Lung (tissue), 11 donors: ENCODE measurements at regions not wholly inside any gene's neighbourhood (a gene's known extent, or its start where the extent isn't known, plus 50 kb on each side); places are given as distances from the start of the nearest gene placed in this dataset.

Source experiments
- ATAC-seq: fragments of 200-7000 bp; cut with Tn5 transposase; one replicate; pipeline ENCODE4 v1.9.1; 2020; ENCODE audit warnings: moderate number of reproducible peaks; ENCODE audit not compliant: insufficient read depth, low FRiP score
- DNase-seq, 3 donors: peaks; one replicate each; pipeline ENCODE4 v3.0.0-alpha.2; 2013 to 2017
- H3K27ac ChIP-seq, 2 donors: one replicate each; pipeline ENCODE4 v1.5.1; 2013; ENCODE audit warnings: mild to moderate bottlenecking in 2 of 2, moderate library complexity in 2 of 2, control low read depth in 1 of 2, inconsistent platforms in 1 of 2, low read depth in 1 of 2, low read length in 1 of 2
- H3K27me3 ChIP-seq, 3 donors: one replicate each; pipeline ENCODE4 v1.5.1; 2013; ENCODE audit warnings: low read length in 2 of 3; ENCODE audit not compliant: control insufficient read depth in 3 of 3, insufficient read depth in 3 of 3
- H3K36me3 ChIP-seq, 4 donors: one replicate each; pipeline ENCODE4 v1.5.1; 2013; ENCODE audit warnings: low read length in 4 of 4, mild to moderate bottlenecking in 1 of 4, moderate library complexity in 1 of 4; ENCODE audit not compliant: control insufficient read depth in 4 of 4, insufficient read depth in 4 of 4
- H3K4me1 ChIP-seq, 5 donors: one replicate each; pipeline ENCODE4 v1.5.1; 2013; ENCODE audit warnings: low read length in 5 of 5, mild to moderate bottlenecking in 2 of 5, moderate library complexity in 1 of 5; ENCODE audit not compliant: control insufficient read depth in 5 of 5, insufficient read depth in 5 of 5
- H3K4me3 ChIP-seq: one replicate; pipeline ENCODE4 v1.5.1; 2013; ENCODE audit warnings: mild to moderate bottlenecking, control low read depth, moderate library complexity
- H3K9ac ChIP-seq, 2 donors: one replicate each; pipeline ENCODE4 v1.5.1; 2013; ENCODE audit warnings: low read length in 2 of 2, control low read depth in 1 of 2; ENCODE audit not compliant: insufficient read depth in 1 of 2
- H3K9me3 ChIP-seq, 4 donors: one replicate each; pipeline ENCODE4 v1.5.1; 2013; ENCODE audit warnings: low read length in 3 of 4, mild to moderate bottlenecking in 1 of 4, moderate library complexity in 1 of 4; ENCODE audit not compliant: control insufficient read depth in 4 of 4, insufficient read depth in 3 of 4
- WGBS, 2 donors: extraction: QIAGEN DNeasy Blood & Tissue Kit; methylation state at CpG; one replicate each; pipeline ENCODE4 v1.1.7; 2013; 5-methylcytosine and 5-hydroxymethylcytosine counted together
- TF ChIP-seq, protein P1 (sequence below): IDR thresholded peaks from 2 replicates; pipeline ENCODE4 v1.5.1; 2012; ENCODE audit warnings: mild to moderate bottlenecking; ENCODE audit errors: control extremely low read depth, extremely low read depth
- donor health status: control.
- donor health status: control.
- donor health status: Bipolar disorder and iron deficiency.
- donor health status: healthy.
- donor health status: DM: yes; HTN: yes; CAD: no.

GRCh38 chr6:169108753-169109152 lies 144.9 kb downstream of the THBS2 start:
- no peak for DNase-seq
- Histone ChIP-seq H3K4me1 (no peaks in the 10 kb centered on the region), H3K4me3 (no peak overlapping the region), H3K9me3 (peaks cover 0 to 3% (median 0%) of the 10 kb centered on the region in 4 donors), H3K36me3 (no peaks in the 10 kb centered on the region), H3K27me3 (no peaks in the 10 kb centered on the region), H3K27ac (no peak overlapping the region), H3K9ac (no peak overlapping the region)
- WGBS, 2 donors = 97% methylated on average over 5 of the region's 5 CpGs
- TF ChIP-seq, protein P1, sequence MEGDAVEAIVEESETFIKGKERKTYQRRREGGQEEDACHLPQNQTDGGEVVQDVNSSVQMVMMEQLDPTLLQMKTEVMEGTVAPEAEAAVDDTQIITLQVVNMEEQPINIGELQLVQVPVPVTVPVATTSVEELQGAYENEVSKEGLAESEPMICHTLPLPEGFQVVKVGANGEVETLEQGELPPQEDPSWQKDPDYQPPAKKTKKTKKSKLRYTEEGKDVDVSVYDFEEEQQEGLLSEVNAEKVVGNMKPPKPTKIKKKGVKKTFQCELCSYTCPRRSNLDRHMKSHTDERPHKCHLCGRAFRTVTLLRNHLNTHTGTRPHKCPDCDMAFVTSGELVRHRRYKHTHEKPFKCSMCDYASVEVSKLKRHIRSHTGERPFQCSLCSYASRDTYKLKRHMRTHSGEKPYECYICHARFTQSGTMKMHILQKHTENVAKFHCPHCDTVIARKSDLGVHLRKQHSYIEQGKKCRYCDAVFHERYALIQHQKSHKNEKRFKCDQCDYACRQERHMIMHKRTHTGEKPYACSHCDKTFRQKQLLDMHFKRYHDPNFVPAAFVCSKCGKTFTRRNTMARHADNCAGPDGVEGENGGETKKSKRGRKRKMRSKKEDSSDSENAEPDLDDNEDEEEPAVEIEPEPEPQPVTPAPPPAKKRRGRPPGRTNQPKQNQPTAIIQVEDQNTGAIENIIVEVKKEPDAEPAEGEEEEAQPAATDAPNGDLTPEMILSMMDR = no peak
- no peak for ATAC-seq

GRCh38 chr6:169106176-169106575 lies 147.5 kb downstream of the THBS2 start:
- ATAC-seq (no peak), DNase-seq (no peak)
- Histone ChIP-seq H3K27me3 (no peaks in the 10 kb centered on the region), H3K36me3 (no peaks in the 10 kb centered on the region), H3K4me1 (no peaks in the 10 kb centered on the region), H3K9ac (no peak overlapping the region), H3K27ac (no peak overlapping the region), H3K4me3 (no peak overlapping the region), H3K9me3 (peaks cover 0 to 3% (median 0%) of the 10 kb centered on the region in 4 donors)
- WGBS, 2 donors = 88 to 92% methylated on average over 2 of the region's 2 CpGs
- TF ChIP-seq, protein P1 = no peak

- ATAC-seq (no peak), DNase-seq (no peak)
- no peaks in the 10 kb centered on the region for H3K4me1 ChIP-seq
- H3K36me3 ChIP-seq = no peaks in the 10 kb centered on the region
- H3K4me3 ChIP-seq = no peak overlapping the region
- peaks cover 0 to 2% (median 0%) of the 10 kb centered on the region in 3 donors for H3K27me3 ChIP-seq
- H3K9ac ChIP-seq = no peak overlapping the region
- no peak overlapping the region for H3K27ac ChIP-seq
- no peaks in the 10 kb centered on the region for H3K9me3 ChIP-seq
- TF ChIP-seq, protein P1 = no peak
Observed at GRCh38 chr6:169101981-169102380, 151.7 kb downstream of the THBS2 start.
